Activated CD4-positive, alpha-beta T cell treated with anti-CD3 and anti-CD28 coated beads, Interleukin-10, Interleukin-2, amounts not matched to agents 100 ng/mL and 50 ng/mL, durations not matched to agents 16 hours and 8 hours (primary cell): ENCODE measurements at regions not wholly inside any gene's neighbourhood (a gene's known extent, or its start where the extent isn't known, plus 50 kb on each side); places are given as distances from the start of the nearest gene placed in this dataset.
"Not testable (repeated sequence)": the region's sequence is repeated elsewhere in the genome, so short reads cannot be mapped to it uniquely, and the experiment has no call there.

Experiments used
- DNase-seq: peaks from one replicate; pipeline ENCODE4 v3.0.0-alpha.2; 2020

DNA sequence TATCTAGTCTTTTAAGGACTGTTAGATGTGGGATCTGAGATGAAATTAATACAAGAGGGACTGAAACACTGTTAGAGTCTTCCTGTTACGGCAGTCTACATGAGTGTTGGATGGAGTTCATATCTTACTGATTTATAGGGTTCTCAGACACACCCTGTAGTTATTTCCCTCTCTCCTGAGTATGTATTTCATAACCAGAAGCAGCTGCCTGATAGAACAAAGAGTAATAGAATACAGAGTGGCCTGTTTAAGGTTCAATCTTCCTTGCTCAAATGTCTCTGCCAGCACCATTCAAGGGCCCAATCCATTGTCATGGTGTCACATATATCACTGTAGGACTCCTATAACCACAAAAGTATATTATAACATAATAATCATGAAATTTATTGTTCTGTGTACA, 1229.1 kb upstream of the ACVR2A start:
- DNase-seq: no peak

DNA sequence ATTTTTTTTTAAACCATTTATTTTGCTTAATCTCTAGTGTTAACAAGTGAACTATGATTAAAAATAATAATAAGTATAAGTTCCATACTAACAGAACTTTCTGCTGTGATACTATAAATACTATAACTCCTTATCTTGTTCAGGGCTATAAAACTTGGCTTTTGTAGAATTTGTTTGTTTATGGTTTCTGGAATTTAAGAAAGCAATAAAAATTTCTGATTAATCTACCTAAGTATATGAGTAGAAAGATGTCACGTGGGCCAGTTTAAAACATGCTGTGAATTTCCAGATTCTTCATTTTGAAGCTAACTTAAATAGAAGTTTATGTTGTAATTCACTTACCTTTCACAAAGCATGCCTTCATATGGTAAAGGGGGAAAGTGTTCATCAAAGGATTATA, 1236.3 kb upstream of the ACVR2A start:
- DNase-seq: no peak

DNA sequence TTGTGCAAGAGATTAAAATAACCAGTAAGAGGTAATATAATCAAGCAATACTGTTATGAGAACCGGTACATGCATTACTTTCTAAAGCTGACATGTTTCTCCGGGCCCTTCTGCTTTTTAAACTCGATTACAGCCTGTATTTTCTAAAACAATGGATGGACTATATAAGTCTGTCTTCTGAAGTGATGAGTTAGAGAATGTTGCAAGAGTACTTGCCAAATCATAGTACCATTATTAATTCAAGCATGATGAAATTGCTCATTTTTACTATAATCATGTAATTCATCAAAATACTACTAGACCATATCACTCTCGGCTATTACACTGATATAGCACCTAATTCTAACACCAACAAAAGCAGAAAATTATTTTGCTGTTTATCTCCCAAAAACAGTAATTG, 1240.3 kb upstream of the ACVR2A start:
- no peak for DNase-seq

DNA sequence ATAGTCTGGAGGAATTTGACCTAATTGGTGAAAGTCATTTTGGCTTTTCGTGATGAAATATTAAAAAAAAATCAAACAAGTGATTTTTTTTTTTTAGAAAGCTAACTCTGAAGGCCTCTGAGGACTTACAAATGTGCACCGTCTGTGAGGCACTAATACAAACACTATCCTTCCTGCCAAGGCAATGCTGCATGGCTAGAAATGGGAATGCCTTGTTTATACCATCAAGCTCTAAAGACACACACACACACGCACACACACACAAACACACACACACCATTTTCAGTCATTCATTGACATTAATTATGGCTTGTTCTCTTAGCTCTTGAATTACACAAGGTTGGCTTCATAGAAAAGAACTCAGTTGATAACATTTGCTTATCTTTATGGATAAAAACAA, 1242.0 kb upstream of the ACVR2A start:
- no peak for DNase-seq

DNA sequence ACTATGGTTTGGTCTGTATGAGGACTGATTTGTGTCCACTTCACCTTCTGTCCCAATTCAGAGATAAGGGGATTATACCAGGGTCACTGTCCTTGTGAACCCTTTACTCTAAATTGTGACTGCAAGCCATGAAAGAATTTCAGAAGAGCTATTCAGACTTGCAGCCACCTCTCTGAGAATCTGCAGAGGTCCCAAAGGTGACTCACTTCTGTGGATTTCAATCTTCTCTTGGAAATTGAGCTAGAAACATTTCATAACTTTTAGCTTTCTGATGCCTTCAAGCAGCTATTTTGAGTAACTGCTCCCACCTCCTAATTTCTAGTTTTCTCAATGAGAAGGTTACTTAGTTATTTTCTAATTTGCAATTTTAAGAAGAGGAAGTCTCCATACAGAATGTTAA, 1242.4 kb upstream of the ACVR2A start:
- no peak for DNase-seq

DNA sequence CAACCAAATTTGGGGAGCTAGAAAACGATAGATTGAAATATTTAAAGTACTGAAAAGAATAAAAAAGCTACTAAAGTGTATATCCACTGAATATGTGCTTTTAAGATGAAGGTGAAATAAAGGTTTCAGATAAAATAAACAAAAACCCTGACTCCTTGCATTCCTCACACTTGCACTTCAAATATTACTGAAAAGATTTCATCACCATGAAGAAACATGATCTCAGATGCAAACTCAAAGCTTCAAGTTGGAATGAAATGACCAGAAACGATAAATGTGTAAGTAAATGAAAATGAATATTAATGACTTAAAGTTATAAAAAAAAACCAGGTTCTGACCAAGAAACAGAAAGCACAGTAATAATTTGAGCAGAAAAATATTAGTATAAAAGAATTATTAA, 1246.0 kb upstream of the ACVR2A start:
- DNase-seq: no peak

DNA sequence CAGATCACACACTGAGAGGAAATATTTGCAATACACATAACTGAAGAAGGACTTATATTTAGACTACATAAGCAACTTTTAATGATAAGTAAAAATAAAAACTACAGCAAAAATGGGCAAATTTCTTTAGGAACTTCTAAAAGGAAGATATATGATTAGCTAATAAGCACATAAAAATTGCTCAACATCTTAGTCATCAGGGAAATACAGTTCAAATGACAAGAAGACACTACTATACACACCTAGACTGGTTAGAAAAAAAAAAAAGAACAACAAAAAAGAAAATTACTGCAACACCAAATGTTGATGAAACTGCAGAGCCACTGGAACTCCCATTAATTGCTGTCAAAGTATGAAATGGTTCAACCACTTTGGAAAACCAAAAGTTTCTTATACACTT, 1247.5 kb upstream of the ACVR2A start:
- no peak for DNase-seq

DNA sequence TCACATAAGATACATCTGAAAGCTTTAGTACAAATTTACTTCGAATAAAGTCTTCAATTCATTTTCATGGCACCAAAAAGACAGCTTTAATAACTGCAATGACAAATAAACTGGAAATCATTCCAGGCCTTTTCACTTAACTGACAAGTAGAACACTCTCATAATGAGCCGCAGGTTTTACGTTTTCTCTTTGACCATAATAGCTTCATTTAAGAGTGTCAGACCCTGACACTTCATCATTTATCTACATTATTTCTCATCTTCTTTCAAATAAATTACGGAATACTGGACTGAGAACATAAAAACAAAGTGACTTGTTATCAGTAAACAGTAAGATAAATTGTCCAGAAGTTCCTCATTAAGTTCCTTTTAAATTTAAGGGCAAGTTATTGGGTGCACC, 1252.9 kb upstream of the ACVR2A start:
- DNase-seq: no peak

DNA sequence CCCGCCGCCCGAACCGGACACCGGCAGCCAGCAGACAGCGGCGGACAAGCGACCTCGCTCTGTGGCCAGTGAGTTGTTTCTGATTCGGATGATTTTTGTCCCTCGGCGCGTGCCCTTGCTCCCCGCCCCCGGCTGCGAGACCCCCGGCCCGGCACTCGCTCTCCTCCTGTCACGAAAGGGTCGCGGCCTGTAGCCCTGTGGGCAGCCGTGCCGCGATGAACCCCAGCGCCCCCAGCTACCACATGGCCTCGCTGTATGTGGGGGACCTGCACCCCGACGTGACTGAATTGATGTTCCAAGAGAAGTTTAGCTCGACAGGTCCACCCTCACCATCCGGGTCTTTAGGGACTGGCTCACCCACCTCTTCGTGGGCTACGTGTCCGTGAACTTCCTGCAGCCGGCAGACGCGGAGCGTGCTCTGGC, 1257.5 kb upstream of the ACVR2A start:
- DNase-seq: no peak

DNA sequence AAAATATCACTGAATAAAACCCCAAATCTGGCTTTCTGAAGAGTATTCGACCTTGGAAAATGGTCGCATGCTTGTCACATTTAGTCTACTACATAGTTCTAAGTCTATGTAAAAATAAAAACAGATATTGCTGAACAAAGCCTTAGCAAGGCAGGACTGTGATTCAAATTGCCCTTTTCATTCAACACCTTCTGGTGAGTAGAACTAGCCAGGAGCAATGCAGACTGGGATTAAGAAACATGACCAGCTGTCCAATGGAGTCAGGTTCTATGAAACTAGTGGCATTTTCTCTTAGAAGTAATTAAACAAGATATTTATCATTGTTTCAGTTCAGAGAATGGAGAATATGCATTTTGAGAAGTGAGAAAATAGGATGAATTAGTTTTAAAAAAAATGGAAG, 1260.5 kb upstream of the ACVR2A start:
- no peak for DNase-seq

DNA sequence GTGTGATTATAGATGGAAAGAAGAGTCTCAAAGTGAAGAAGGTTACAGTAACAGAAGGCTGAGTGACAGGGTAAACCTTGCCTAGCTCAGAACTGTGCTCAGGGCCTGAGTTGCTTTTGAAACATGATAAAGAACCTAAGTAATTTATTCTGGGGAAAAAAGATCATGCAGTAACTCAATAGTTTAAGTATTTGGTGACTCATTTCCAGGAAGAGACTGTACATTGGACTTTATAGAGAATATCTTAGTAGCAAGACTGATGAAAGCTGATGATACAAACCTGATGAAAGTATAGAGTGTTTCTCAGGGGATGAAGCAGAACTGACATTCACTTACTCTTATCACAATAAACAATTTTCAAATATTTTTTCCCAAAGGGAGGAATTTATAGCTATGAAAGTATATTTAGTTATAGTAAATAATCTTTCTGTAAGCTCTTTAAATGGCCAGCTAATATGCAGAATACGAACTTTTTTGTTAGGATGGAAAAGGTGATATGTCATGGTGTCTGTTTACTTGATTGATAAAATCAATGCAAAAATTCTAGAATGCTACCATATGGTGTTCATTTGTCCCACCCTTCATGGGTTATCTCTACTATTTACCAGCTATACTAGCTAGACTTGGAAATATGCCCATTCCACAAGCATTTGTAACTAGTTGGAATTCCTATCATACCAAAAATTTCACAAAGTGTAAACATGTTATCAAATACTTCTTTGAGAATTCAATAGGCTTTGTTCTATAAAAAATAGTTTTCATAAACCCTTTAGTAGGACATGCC, 1265.5 kb upstream of the ACVR2A start:
- DNase-seq: no peak

DNA sequence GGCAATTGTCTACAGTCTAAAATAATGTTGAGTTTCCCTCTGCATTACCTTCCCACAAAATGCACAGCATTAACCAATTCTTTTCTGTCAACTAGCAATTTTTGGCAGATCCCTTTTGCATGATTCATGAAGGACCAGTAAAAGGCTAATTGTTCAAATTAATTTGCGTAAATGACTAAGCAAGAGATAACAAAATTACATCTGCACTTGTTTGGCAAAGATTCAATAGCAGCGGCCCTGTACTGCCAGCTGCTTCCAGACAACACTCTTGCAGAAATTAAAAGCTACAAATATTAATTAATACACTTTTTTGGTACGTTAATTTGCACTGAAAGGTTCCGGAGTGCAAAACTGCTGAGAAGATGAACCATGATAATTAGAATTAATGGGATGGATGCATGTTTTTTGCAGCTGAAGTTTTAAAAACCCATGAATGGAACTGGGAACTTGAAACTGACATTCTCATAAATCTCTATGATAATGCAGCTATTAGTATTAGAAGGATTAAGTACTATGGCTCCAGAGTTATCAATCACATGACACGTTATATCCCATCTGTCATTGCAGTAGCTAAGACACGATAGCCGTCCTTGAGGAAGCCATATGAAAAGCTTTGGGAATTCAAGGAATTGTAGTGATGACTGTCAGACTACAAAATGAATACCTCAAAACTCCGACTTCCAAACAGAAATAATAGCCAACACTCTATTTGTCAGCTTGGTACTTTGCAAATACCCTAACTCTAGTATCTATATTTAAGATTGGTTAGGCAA, 1268.3 kb upstream of the ACVR2A start:
- DNase-seq: no peak

DNA sequence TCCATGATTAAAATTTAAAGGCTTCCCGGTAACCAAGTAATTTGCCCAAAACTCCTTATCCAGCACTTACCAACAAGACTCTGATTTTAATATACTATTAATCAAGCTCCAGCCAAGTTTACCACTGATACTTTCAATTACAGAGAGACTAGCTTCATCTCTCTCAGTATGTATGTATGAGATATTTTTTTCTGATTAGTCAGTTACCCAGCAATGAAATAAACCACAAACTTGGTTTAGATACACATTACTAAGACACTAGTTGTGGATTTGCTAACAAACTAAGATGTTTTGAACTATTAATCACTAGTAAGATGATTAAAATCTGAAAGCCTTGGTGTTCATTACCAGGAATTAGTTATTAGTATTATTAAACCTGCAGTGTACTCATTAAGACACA, 1272.2 kb upstream of the ACVR2A start:
- DNase-seq: no peak

DNA sequence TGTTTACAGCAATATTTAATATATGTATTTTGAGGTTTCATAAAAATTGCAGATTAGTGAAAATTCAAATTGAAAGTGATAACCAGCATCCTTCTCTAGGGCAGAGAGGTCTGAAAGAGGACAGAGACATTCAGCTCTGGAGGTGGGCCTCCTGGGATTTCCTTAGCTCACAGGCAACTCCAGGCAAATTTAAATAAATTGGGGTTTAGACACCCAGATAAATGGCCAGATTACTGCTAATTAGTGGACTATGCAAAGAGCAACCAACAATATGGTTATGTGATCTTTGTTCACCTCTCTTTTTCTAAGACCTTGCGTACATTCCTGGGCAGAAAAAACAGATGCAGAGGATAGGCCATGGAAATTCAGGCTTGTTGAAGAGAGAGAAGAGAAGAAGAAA, 1282.8 kb upstream of the ACVR2A start:
- no peak for DNase-seq

DNA sequence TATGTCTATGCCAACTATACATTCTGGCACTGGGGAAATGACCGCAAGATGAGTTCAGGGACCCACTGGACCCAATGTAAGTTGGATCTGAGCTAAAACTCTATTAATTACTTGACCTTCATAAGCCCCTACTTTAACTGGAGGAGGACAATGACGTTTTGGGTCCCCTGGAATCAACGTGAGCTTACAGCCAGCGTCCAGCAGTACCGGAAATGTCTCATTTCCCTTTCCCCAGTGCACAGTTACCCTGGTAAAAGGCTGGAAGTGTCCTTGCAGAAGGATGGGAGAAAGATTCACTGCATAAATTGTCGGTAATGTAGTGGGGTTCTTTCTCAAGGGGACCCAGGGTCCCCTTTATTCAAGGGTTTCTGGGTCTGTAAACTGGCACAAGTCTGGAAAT, 1297.6 kb upstream of the ACVR2A start:
- no peak for DNase-seq

DNA sequence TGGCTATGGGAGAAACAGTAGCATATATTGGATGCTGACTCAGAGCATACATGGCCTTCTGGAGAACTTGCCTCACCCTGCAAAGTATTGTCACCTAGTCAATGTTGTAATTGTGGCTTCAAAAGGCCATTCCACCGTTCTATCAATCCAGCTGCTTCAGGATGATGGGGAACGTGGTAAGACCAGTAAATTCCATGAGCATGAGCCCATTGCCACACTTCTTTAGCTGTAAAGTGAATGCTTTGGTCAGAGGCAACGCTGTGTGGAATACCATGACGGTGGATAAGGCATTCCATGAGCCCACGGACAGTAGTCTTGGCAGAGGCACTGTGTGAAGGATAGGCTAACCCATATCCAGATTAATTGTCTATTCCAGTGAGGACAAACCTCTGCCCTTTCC, 1300.1 kb upstream of the ACVR2A start:
- DNase-seq: no peak

DNA sequence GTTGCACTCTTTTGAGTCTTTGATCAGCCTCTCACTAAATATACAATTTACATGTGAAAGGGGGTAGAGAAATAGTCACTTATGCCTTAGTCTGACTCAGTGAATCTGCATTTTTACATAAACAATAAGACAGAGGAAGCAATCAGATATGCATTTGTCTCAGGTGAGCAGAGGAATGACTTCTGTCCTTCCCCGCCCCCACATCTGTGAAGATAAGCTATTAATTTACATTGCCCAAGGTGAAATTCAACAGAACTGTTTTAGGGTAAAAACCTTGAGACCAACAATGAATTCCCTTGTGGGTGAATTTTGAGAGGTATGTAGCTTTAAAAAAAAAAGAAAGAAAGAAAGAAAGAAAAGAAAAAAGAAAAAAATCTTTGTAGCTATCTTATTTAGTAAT, 1302.9 kb upstream of the ACVR2A start:
- no peak for DNase-seq

DNA sequence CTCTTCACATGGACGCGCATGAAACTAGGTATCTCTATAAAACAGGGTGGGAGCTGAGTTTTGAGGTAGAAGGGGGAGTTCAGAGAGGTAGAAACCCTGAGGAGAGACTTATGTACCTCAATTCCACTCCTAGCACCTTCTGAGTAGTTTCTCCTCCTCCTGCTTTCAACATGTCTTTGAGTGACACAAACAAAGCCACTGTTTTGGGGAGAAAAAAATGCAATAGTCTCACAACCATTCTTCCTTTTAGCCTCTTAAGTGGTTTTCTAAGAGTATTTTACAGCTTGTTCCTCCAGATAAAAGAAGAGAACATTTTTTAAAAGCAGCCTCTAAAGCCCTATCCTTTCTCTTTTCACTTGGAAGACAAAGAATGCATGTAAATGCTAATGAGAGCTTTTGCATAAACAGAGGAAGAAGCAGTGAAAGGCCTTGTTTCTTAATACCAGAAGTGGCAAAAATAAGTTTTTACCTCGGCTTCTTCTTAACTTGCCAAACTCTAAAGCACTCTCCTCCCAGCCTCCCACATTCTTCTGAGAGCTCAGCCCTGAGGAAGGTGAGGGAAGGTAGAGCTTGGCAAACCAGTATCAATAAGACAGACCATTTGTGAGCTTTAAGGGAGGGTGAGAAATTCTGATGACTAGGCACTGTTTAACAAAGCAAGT, 1304.4 kb upstream of the ACVR2A start:
- DNase-seq: no peak

DNA sequence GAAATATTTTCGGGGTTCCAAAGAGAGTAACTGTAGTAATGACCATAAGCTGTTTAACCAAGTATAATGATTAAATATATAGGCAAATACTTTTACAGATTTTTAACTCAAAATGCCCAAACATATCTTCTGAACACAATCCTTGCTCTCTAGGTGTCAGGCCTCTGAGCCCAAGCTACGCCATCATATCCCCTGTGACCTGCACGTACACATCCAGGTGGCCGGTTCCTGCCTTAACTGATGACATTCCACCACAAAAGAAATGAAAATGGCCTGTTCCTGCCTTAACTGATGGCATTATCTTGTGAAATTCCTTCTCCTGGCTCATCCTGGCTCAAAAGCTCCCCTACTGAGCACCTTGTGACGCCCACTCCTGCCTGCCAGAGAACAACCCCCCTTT, 1305.1 kb upstream of the ACVR2A start:
- not testable (repeated sequence) for DNase-seq

DNA sequence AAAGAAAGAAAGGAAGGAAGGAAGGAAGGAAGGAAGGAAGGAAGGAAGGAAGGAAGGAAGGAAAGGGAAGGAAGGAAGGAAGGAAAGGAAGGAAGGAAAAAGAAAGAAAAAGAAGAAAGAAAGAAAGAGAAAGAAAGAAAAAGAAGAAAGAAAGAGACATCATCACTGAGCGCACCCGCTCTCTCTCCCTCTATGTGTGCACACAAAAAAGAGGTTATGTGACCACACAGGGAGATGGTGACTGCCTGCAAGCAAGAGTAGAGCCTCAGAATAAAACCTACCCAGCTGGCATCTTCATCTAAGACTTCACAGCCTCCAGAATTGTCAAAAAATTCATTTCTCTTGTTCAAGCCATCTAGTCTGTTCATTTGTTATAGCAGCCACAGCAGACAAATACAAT, 1307.4 kb upstream of the ACVR2A start:
- DNase-seq: no peak

DNA sequence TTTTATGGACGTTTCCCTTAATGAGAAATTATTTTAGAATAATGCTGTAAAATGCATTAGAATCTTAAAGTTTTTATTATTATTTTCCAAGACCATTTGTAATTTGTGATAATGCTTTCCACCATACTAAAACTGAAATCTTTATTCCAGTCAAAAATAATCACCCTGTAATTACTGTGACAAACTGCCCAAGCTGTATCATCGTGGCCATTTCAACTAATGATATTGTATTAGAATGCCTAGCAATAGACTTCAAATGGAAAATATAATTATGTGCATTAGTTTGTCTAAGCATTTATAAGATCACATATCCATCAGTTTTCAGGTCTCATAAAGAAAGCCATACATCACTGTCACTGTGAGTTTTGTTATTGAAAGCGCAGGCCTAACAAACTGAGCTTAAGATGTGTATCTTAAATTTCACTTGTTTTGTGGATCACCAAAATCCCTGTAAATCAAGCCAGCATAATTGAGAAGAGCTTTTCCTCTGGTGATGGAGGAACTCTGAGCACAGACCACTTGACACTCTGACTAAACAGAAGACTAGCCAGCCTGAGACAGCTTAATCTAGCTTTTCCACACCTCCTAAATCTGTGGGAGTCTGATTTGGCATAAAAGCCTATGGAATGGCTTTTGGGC, 1312.2 kb upstream of the ACVR2A start:
- no peak for DNase-seq

DNA sequence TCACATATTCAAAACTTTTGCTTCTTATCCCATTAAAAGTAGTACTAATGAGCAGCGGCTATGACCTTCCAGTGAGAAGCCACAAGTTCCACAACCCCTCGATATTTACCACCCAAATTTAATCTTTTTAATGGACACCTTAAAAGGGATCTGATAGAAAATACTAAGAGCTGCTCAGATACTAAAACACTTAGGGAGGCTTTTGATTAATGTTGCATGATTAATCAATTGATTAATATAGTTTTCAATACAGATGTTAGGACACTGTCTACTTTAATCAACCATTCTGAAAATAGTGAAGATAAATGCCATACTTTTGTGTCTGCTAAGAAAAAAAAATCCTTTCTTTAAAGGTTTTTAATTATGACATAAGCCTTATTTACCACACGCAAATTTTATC, 1312.8 kb upstream of the ACVR2A start:
- no peak for DNase-seq

DNA sequence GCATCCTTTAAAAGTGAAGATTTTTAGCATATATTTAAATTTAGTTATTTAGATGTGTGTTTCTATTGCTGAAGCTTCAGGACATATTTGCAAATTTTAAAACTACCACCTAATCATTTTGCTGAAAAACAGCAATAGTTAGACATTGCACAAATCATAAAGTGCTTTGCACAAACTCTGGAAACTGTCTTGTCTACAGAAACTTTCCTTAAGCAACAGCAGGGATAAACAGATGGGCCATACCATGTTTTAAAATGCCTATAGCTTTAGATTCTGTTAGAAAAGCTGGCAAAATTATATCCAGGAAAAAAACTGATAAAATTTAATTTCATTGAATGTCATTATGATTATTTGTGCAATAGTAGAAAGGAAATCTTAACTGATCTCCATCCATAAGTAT, 1313.9 kb upstream of the ACVR2A start:
- DNase-seq: no peak

DNA sequence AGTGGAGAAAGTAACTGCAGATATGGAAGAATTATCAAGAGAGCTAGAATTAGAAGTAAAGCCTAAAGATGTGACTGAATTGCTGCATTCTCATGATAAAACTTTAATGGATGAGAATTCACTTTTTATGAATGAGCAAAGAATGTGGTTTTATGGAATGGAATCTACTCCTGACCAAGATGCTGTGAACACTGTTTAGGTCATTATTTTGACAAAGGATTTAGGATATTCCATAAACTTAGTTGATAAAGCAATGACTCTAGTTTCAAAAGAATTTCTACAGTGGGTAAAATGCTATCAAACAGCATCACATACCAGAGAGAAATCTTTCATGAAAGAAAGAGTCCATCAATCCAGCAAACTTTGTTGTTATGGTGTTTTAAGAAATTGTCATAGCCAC, 1317.7 kb upstream of the ACVR2A start:
- DNase-seq: no peak
